Esophagus muscularis mucosa (tissue), 3 donors: ENCODE measurements at regions not wholly inside any gene's neighbourhood (a gene's known extent, or its start where the extent isn't known, plus 50 kb on each side); places are given as distances from the start of the nearest gene placed in this dataset.

Experiments used
- POLR2A ChIP-seq: fragments of 450-650 bp; IDR thresholded peaks from one replicate; pipeline ENCODE4 v1.6.1; 2017; ENCODE audit warnings: antibody characterized with exemption, moderate library complexity, mild to moderate bottlenecking, low read depth
- POLR2AphosphoS5 ChIP-seq, 2 donors: sonication (generic); formaldehyde crosslinking; IDR thresholded peaks; one replicate each; pipeline ENCODE4 v1.6.1; 2017; ENCODE audit warnings: antibody characterized with exemption in 2 of 2
- TF ChIP-seq, protein P1 (sequence below), 3 experiments: fragments of 200-600 bp in 2 of 3; fragments of 450-650 bp in 1 of 3; sonication (generic) in 2 of 3; IDR thresholded peaks; one replicate each; pipeline ENCODE4 v1.5.1; 2017 to 2019; ENCODE audit warnings: antibody characterized with exemption in 3 of 3, mild to moderate bottlenecking in 2 of 3, moderate library complexity in 1 of 3

DNA sequence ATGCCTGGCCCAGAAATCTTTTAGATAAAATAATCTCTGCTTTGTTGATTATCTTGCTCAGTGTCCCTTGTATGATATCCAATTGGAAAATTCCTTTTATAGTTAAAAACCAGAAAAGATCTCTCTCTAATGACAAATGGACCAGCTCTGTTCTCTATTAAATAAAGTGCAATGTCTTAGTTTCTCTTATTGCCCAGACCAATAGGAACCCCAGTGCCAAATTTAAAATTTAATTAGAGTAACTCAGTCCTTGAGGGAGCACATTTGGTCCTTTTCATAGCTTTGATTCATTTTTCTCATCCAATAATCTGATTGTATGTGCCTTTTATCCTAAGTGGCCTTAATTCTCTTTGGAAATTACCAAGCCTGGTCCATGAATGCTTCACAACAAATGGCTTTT is 158.9 kb upstream of the FOXK1 start:
- TF ChIP-seq, protein P1, sequence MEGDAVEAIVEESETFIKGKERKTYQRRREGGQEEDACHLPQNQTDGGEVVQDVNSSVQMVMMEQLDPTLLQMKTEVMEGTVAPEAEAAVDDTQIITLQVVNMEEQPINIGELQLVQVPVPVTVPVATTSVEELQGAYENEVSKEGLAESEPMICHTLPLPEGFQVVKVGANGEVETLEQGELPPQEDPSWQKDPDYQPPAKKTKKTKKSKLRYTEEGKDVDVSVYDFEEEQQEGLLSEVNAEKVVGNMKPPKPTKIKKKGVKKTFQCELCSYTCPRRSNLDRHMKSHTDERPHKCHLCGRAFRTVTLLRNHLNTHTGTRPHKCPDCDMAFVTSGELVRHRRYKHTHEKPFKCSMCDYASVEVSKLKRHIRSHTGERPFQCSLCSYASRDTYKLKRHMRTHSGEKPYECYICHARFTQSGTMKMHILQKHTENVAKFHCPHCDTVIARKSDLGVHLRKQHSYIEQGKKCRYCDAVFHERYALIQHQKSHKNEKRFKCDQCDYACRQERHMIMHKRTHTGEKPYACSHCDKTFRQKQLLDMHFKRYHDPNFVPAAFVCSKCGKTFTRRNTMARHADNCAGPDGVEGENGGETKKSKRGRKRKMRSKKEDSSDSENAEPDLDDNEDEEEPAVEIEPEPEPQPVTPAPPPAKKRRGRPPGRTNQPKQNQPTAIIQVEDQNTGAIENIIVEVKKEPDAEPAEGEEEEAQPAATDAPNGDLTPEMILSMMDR (IDR thresholded peaks at IDR 0.05), result no peak
- TF ChIP-seq POLR2AphosphoS5 (IDR thresholded peaks at IDR 0.05) (no peak), POLR2A (no peak)
